ENCODE measurements at regions not wholly inside any gene's neighbourhood (a gene's known extent, or its start where the extent isn't known, plus 50 kb on each side); places are given as distances from the start of the nearest gene placed in this dataset.
"Not testable (repeated sequence)": the region's sequence is repeated elsewhere in the genome, so short reads cannot be mapped to it uniquely, and the experiment has no call there.

- TF ChIP-seq PKNOX1 (IDR thresholded peaks at IDR 0.05); ELF4 (IDR thresholded peaks at IDR 0.05); BHLHE40 (IDR thresholded peaks at IDR 0.05; ENCODE audit: borderline replicate concordance); HDGF (IDR thresholded peaks at IDR 0.05; ENCODE audit: borderline replicate concordance); SP1 (IDR thresholded peaks at IDR 0.05); FOXK2 (IDR thresholded peaks at IDR 0.05): not testable (repeated sequence)
Observed at GRCh38 chr1:161451698-161452348, 53.4 kb upstream of the FCGR2A start.

All from HEK293T (cell line).